ENCODE measurements at regions not wholly inside any gene's neighbourhood (a gene's known extent, or its start where the extent isn't known, plus 50 kb on each side); places are given as distances from the start of the nearest gene placed in this dataset.
"Not testable (repeated sequence)": the region's sequence is repeated elsewhere in the genome, so short reads cannot be mapped to it uniquely, and the experiment has no call there.

DNA sequence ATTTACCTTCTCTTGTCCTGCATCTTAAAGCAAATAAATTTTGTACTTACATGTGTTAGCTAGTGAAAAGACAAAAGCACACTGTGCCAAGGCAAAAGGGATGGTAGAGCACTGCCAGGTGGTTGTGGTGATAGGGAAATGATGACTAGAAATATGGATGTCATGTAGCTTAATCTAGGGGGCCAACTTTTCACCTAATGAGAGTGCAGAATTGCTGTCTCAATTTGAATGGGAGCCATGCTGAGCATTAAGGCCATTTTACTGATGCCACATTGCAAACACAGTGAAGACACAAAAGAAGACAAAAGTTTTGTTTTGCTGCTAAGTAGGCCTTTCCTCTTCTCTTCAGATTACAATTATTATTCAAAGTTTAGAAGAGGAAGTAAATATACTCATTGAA lies 274.7 kb downstream of the PDCD6IP start:
- H3K27me3 Mint-ChIP-seq (ENCODE audit: insufficient read depth) = peaks cover 2% of the 10 kb centered on the region
- no peak for DNase-seq
- H3K9me3 Mint-ChIP-seq = no peaks in the 10 kb centered on the region
- no peak overlapping the region for H3K4me3 Mint-ChIP-seq
- H3K27ac Mint-ChIP-seq = no peak overlapping the region
- no peaks in the 10 kb centered on the region for H3K4me1 Mint-ChIP-seq (ENCODE audit: low read depth)
- H3K36me3 Mint-ChIP-seq (ENCODE audit: low read depth) = no peaks in the 10 kb centered on the region
- TF ChIP-seq, protein P1, sequence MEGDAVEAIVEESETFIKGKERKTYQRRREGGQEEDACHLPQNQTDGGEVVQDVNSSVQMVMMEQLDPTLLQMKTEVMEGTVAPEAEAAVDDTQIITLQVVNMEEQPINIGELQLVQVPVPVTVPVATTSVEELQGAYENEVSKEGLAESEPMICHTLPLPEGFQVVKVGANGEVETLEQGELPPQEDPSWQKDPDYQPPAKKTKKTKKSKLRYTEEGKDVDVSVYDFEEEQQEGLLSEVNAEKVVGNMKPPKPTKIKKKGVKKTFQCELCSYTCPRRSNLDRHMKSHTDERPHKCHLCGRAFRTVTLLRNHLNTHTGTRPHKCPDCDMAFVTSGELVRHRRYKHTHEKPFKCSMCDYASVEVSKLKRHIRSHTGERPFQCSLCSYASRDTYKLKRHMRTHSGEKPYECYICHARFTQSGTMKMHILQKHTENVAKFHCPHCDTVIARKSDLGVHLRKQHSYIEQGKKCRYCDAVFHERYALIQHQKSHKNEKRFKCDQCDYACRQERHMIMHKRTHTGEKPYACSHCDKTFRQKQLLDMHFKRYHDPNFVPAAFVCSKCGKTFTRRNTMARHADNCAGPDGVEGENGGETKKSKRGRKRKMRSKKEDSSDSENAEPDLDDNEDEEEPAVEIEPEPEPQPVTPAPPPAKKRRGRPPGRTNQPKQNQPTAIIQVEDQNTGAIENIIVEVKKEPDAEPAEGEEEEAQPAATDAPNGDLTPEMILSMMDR (IDR thresholded peaks at IDR 0.05) = no peak

DNA sequence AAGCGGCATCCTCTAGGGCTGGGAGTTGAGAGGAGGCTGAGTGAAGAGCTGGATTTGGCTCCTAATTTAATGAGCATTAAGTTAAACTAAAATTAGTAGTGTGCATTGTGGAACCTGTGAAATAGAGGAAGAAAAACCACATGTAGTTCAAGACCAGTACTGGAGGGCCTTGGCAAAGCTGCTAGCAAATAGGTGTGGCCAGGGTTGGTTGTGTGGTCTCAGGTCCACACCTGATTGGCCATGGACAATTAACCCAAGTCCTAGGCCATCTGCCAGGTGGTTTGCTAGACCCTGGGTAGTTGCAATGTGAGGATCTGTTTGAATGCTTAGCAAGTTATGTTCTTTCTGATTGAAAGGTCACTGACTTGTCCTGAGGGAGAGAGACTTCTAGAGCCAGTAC lies 275.5 kb downstream of the PDCD6IP start:
- Mint-ChIP-seq H3K27me3 (ENCODE audit: insufficient read depth) (peaks cover 2% of the 10 kb centered on the region), H3K9me3 (no peaks in the 10 kb centered on the region), H3K36me3 (ENCODE audit: low read depth) (no peaks in the 10 kb centered on the region), H3K4me3 (no peak overlapping the region), H3K4me1 (ENCODE audit: low read depth) (no peaks in the 10 kb centered on the region), H3K27ac (no peak overlapping the region)
- TF ChIP-seq, protein P1 (IDR thresholded peaks at IDR 0.05) = no peak
- DNase-seq = no peak

DNA sequence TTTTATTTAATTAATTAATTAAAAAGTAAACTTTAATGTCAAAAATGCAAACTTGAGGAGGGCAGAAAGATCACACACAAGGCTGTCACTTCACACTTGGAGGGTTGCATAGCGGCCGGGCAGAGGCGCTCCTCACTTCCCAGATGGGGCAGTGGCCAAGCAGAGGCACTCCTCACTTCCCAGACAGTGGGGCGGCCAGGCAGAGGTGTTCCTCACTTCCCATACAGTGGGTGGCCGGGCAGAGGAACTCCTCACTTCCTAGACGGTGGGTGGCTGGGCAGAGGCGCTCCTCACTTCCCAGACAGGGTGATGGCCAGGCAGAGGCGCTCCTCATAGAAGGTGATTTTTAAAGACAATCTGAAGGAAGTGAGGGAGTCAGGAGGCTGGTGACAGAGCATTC lies 277.5 kb downstream of the PDCD6IP start:
- Mint-ChIP-seq H3K9me3 (no peaks in the 10 kb centered on the region), H3K4me1 (ENCODE audit: low read depth) (no peaks in the 10 kb centered on the region), H3K27ac (no peak overlapping the region), H3K27me3 (ENCODE audit: insufficient read depth) (no peaks in the 10 kb centered on the region; the same call in 1 of the 2 replicates), H3K4me3 (no peak overlapping the region), H3K36me3 (ENCODE audit: low read depth) (no peaks in the 10 kb centered on the region)
- DNase-seq = no peak
- TF ChIP-seq, protein P1 (IDR thresholded peaks at IDR 0.05) = no peak

DNA sequence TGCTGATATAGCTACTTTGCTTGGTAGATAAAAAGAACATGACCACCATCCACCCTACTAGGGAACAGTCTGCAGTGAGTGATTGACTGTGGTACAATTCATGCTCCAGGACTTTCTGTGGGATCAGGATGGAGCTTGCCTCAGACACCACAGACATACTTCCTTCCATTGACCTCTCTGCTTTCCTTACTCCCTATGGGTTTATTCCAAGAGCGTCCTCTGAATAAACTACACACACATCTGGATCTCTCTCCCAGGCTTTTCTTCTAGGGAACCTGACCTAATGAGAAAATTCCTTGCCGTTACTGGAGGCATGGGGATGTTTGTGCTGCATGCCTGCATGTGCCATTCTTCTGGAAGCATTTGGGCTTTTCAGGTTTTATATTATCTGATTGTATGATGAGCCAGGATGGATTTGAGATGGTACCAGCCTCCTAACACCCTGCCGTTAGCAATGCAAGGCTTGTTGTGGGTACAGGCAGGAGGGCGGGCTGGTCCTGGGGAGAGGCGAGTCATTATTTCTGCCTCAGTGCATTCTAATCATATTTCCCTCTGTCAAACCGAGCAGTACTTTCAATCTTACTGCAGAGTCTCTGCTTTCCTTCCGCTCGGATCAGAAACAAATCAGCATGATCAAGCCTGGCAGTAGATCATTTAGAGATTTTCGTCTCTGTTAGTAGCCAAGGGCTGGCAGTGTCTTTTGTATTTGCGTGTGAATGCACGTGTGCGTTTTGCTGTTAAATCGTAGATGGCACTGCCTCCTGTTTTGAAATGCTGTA lies 279.2 kb downstream of the PDCD6IP start:
- Mint-ChIP-seq H3K27ac (no peak overlapping the region), H3K36me3 (ENCODE audit: low read depth) (no peaks in the 10 kb centered on the region), H3K27me3 (ENCODE audit: insufficient read depth) (no peaks in the 10 kb centered on the region; the same call in 1 of the 2 replicates), H3K4me1 (ENCODE audit: low read depth) (no peaks in the 10 kb centered on the region), H3K9me3 (no peaks in the 10 kb centered on the region; the same call in 1 of the 2 replicates), H3K4me3 (no peak overlapping the region)
- DNase-seq = no peak
- TF ChIP-seq, protein P1 (IDR thresholded peaks at IDR 0.05) = no peak

DNA sequence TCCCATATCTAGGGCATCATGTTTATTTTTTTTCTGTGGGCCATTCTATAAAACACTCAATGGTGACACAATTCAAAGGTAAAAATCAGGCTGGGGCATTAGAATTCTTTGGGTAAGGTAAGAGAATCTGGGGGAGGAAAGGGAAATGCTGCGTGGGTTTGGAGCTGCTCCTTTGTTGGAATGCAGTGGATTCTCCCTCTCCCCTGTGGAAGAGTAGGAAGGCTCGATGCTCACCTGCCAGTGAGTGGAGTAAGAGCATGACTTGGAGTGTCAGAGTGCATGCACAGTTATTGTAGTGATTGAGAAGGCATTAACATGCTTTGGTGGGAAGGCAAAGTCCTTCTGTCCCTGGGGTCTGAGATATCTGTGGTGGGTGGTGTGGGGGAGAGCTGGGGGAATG lies 280.0 kb downstream of the PDCD6IP start:
- Mint-ChIP-seq H3K36me3 (ENCODE audit: low read depth) (no peaks in the 10 kb centered on the region), H3K27ac (no peak overlapping the region)

DNA sequence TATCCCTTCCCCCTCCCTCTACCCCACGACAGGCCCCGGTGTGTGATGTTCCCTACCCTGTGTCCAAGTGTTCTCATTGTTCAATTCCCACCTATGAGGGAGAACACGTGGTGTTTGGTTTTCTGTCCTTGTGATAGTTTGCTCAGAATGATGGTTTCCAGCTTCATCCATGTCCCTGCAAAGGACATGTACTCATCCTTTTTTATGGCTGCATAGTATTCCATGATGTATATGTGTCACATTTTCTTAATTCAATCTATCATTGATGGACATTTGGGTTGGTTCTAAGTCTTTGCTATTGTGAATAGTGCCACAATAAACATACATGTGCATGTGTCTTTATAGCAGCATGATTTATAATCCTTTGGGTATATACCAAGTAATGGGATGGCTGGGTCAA lies 281.4 kb downstream of the PDCD6IP start:
- not testable (repeated sequence) for H3K27ac Mint-ChIP-seq; H3K9me3 Mint-ChIP-seq; H3K4me3 Mint-ChIP-seq; H3K27me3 Mint-ChIP-seq (ENCODE audit: insufficient read depth); DNase-seq; H3K4me1 Mint-ChIP-seq (ENCODE audit: low read depth); H3K36me3 Mint-ChIP-seq (ENCODE audit: low read depth)

More for the DNA sequence above, 280.0 kb downstream of the PDCD6IP start:
- no peak overlapping the region for H3K4me3 Mint-ChIP-seq
- no peaks in the 10 kb centered on the region for H3K4me1 Mint-ChIP-seq (ENCODE audit: low read depth)
- no peaks in the 10 kb centered on the region; the same call in 1 of the 2 replicates for H3K9me3 Mint-ChIP-seq
- no peak for DNase-seq
- no peaks in the 10 kb centered on the region; the same call in 1 of the 2 replicates for H3K27me3 Mint-ChIP-seq (ENCODE audit: insufficient read depth)
- TF ChIP-seq, protein P1 (IDR thresholded peaks at IDR 0.05) = no peak

DNA sequence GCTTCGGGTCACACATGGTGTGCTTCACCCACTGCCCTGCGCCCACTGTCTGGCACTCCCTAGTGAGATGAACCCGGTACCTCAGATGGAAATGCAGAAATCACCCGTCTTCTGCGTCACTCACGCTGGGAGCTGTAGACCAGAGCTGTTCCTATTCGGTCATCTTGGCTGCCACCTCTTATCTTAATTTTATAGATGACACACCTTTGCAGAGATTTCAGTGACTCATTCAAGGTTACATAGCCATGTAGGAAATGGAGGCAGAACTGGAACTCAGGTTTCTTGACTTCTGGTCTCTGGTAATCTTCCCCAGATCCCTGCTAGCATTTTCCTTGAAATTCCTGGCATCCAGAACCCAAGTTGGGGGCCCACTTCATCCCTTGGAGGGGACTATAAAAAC lies 291.9 kb downstream of the PDCD6IP start:
- DNase-seq; H3K4me3 Mint-ChIP-seq; H3K27ac Mint-ChIP-seq; H3K9me3 Mint-ChIP-seq; H3K36me3 Mint-ChIP-seq (ENCODE audit: low read depth); H3K4me1 Mint-ChIP-seq (ENCODE audit: low read depth); H3K27me3 Mint-ChIP-seq (ENCODE audit: insufficient read depth): not testable (repeated sequence)
